GM18508 (cell line): ENCODE measurements at regions not wholly inside any gene's neighbourhood (a gene's known extent, or its start where the extent isn't known, plus 50 kb on each side); places are given as distances from the start of the nearest gene placed in this dataset.

Experiments used
- ATAC-seq: cut with Tn5 transposase; IDR thresholded peaks from one replicate; pipeline ENCODE4 v1.9.1; 2021; ENCODE audit warnings: moderate number of reproducible peaks; ENCODE audit not compliant: insufficient read depth, unreplicated experiment

DNA sequence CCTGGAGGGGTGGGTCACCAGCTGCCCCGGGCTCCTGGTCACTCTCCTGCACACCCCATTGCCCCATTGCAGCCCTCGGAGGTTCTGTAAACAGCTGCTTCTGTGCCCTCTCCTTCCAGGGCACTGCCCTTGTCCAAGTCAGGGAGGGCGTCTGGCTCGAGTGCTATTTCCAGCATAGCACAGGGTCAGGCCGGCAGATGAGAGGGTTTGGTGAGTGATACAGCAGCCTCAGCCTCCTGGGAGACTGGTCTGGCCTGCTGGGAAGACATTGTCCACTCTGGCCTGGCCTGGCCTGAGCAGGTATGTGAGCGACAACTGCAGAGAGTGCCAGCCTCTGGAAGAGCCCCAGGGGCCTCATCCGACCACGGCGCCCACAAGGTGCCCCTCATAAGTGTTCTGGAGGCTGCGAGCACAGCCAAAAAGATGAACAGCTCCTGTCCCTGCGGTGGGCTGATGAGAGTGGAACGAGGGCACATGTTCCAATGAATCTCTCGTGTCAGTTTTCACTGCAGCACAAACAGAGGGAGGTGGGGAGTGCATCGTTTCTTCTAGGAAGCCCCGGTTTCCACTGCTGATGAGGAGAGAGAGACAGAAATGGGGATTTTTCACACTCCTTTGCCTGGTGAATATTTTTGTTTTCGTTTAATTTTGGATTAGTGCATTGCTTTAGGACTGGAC is 105.8 kb upstream of the SDK2 start:
- ATAC-seq: no peak

DNA sequence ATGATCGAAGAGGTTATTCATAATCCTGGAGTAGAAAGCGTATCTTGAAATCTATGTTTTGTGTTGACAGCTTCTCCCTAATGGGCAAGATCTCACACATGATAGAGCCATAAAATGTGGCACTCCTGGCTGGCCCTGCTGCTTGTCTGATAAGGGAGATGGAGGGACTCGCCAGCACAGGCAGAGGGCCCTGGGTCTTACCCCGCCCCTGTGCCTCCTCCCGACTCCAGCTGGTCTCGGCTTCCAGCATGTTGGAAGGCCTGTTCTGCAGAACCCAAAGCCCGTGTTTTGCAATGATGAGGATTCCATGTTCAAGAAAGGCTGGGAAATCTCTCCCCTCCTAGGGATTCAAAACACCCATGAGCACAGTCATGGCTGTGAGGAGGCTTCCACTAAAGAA is 106.7 kb upstream of the SDK2 start:
- no peak for ATAC-seq

DNA sequence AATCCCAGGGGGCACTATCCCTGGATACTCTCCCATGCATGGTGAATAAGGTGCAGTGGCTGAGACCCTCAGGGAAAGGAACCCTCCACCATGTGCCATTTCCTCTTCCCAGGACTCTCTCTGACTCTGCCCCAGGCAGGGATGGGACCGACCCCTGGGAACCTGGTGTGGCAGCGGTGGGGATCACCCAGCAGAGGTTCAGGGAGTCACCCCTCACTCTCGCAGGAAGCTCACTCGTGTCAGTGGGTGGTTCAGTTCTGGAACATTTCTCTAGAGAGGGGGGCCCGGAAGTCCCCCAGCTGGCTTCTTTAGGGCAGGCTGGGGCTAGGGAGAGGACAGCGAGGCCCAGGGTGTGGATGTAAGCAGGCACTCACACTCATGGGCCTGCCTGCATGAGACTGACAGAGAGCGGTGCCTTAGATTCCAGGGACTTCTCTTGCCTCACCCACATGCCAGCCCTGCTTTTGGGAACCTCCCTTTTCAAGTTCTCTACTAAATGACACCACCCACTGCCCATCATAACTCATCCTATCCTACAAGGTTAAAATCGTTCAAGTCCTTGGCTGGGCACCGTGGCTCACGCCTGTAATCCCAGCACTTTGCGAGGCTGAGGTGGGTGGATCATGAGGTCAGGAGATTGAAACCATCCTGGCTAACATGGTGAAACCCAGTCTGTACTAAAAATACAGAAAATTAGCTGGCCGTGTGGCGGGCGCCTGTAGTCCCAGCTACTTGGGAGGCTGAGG is 109.7 kb upstream of the SDK2 start:
- no peak for ATAC-seq

DNA sequence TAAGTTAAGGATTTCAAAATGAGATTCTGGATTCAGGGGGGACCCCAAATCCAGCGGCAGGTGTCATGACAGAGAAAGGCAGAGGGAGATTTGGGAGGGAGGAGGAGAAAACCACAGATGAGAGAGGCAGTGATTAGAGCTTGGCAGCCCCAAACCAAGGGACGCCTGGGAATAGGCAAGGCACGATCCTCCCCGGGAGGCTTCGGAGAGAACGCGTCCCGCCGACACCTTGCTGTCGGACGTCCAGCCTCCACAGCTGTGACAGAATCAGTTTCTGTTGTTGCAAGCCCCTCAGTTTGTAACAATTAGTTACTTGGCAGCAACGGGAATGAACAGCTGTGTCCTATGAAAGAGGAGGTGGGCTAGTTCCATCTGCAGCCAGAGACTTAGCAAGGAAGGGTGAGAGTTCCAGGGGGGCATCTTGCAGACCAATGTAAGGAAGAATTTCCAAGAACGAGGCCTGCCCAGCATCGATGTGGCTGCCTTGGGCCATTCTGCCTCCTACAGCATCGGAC is 110.7 kb upstream of the SDK2 start:
- ATAC-seq: no peak

DNA sequence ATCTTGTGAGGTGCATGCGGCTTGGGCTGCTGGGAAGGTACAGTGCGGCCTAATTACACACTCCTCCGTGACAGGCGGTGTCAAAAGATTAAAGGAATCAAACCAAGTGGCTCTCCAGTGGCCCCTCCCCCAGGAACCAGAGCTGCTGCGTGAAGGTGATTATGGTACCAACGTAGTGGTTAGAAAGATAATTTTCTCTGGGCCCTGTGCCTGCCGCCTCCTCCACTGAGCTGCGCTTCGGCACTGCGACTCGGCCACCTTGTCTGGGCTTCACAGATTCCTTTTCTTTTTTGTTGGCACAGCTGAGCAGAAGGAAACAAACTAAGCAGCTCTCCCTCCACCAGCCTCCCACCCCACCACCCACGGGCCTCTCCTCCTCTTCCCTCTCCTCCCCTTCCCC is 113.2 kb upstream of the SDK2 start:
- no peak for ATAC-seq

DNA sequence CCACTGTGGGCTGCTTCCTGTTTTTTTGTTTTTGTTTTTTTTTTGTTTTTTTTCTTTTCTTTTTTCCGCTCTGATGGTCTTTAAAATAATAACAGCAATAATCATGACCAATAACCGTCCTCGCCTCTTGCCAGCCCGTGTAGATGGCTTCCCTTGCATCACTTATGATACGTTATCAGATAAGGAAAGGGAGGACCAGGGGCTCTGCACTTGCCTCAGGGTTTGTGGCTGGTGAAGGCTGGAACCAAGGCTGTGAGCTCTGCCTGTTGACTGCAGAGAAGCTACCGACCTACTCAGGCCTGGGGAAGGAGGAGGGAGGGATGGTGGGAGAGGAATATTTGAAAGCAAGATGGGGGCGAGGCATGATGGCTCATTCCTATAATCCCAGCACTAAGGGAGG is 114.0 kb upstream of the SDK2 start:
- ATAC-seq: no peak

DNA sequence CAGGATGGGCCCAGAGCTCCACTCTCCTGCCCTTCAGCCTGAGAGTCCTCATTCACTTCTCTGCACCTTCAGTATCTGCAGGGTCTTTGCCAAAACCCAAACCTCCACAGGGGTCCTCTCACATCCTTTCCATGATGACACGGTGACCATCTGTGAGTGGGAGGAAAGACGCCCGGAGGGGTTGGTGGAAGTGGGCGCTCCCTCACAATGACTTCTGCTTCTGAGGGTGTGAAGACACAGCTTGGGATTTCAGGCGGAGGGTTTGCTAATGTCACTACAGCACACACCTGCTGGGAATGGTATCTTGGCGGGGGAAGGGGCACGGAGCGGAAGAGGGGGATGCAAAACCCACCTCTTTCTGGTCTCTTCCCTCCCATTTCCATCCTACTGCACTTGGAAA is 115.1 kb upstream of the SDK2 start:
- no peak for ATAC-seq

DNA sequence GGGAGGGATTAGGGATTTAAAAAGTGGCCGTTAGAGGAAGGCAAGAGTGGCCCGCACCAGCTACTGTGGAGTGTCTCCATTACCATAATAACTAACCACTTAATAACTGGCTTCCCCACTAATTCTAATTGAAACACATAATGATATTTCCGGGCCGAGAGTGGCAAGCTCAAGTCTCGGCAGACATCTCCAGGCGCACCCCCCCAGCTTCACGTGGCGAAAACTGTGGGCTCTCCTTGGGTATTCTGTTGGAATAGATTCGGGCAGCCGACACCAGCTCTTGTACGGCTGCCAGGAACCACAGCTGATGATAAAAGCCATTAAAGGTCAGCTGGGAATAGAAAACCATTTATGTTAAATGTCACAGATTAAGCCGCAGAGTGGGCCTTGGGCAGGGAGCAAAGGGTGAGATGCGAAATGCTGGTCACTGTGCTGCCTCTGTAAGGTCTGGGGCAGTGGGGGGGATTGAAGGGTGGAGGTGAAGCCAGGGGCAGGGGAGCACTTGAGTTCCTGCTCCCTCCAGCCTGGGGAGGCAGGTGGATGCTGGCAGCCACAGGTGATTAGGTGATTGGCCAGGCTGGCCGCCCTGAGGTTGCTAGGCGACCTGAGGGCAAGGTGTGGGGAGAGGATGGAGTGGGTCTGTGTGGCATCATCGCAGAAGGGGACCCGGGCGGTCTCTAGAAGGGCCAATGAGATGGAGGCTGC is 115.6 kb upstream of the SDK2 start:
- ATAC-seq: no peak

DNA sequence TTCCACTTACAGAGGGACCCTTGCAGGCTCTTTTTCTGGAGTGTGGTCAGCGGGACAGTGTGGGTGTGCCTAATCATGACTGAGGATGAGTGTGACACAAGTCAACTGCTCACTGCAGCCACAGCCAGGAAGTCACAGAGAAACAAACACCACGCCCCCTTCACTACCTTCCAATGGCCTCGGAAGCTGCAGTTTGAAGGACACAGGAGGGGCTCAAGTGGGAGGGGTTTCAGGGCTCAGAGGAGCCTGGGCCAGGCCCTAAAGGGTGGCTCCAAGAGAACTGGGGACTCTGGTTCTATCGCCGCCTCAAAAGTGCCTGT is 116.2 kb upstream of the SDK2 start:
- ATAC-seq: no peak

DNA sequence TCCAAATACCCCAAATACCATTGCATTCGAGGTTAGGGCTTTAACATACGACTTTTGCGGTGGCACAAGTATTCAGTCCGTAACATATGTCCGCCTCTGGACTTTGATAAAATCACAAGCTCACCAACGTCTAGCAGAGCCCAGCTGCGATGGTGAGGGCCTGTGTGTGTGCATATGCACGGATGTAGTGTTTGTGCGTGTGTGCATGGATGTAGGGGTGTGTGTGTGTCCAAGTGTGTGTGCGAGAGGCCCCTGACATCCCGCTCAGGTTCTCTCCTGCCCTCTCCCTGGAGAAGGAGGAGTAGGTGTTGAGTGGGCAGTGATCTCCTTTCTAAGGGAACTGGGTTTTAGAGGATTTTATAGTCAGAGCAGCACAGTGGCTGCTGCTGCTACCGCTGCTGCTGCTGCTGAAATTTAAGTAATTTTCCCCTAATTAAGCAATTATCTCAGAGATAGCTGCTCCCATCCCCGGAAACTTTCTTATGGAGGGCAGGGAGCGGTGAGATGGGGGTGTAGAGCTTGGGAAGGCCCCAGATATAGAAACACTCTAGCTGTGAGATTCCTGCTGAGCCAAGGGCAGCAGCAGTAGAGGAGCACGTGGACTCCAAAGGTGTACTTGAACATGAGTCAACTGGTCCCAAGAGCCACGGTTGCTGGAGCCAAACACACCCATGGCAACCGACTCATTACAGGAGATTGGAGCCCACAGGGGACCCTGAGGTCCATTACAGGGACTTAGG is 121.7 kb upstream of the SDK2 start:
- ATAC-seq: no peak

DNA sequence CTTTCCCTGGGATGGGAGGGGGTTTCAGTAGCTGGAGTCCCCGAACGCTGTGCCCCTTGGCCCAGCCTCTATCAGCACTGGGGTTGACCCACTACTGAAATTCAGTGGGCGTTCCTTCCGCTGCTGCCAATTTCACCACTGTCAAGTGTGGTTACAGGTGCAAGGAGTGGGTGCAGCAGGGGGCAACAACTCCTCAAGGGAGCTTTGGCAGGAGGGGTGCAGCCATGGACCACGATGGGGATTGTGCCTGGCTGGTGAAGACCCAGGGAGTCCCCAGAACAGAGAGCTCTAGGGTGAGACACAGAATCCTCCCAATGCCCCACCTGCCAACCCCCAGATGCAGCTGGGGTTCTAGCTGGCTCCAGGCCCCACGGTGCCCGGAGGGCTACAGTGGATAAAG is 123.5 kb upstream of the SDK2 start:
- no peak for ATAC-seq

DNA sequence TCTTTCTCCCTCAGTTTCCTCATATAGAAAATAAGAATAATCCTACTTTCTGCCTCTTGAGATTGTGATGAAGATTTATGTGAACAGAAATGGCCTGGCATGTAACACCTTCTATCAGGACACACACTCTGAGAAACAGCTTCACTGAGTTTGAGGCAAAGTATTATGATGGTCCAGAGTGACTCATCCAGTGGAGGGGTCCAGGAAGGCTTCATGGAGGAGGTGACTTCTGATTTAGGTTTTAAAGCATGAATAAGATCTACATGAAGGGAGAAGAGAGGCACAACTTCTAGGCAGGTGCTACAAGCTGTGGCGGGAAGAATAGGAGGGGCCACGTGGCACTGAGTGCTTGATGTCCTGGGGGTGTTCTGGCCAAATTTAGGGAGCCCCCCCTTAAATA is 124.4 kb upstream of the SDK2 start:
- no peak for ATAC-seq

DNA sequence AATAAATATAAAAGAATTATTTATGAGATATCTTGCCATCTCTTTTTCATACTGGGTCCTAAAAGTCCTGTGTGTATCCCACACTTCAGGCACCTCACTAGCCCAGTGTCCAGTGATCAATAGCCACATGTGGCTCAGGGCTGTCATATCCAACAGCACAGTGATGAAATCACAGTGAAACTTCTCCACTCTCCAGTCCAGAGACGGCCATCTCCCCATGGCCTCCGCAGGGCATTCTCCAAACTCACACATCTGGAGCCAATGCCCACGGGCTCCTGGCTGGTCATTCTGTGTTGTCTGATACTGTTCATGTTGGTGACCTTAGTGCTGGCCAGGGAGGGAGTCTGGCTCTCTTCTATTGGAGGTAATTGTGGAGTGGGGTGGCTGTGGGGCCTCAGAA is 125.2 kb upstream of the SDK2 start:
- ATAC-seq: no peak

DNA sequence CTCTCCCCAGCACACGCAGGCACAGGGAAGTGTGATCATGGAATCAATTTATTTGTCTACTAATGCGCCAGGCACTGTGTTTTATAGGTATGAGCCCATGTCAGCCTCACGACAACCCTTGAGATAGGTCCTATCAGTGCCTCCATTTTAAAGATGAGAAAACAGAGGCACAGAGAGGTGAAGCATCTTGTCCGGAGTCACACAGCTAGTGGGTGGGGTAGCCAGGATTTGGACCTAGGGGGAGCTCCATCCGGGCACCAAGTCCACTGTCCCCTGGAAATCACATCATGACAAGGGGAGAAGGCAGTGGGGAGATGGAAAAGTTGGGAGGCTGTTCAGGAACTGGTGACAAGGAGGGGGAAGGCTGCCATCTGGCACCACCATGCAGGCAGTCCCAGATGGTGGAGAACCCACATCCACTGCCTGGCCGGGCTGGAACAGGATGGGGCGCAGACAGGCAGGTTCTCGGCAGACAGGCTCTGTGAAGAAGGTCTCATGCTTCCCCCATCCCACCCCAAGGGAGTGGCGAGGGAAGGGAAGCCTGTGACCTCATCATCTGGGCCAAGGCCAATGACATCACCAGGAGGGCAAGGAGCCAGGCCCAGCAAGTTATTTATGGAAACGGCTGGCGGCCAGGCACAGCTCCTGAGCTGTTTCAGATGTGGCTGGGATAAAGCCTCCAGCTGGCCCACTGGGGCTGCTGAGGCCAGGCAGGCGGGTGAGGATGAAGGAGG is 126.0 kb upstream of the SDK2 start:
- no peak for ATAC-seq

DNA sequence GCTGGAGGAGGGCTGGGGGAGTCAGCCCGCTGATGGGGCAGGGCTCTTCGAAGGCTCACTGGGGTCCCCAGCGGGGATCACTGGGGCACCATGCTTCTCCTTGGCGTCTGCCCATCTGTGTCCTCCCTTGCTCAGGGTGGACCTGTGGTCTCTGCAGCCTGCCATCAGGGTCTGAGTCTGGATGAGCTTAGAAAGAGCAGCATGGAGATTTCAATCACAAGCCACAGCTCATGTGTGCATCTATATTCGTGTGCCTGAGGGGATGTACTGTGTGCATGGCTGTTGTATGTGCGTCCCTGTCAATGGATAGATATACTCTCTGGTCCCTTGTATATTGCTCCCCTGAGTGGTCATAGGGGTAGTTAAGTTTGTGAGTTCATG is 126.6 kb upstream of the SDK2 start:
- ATAC-seq: no peak

DNA sequence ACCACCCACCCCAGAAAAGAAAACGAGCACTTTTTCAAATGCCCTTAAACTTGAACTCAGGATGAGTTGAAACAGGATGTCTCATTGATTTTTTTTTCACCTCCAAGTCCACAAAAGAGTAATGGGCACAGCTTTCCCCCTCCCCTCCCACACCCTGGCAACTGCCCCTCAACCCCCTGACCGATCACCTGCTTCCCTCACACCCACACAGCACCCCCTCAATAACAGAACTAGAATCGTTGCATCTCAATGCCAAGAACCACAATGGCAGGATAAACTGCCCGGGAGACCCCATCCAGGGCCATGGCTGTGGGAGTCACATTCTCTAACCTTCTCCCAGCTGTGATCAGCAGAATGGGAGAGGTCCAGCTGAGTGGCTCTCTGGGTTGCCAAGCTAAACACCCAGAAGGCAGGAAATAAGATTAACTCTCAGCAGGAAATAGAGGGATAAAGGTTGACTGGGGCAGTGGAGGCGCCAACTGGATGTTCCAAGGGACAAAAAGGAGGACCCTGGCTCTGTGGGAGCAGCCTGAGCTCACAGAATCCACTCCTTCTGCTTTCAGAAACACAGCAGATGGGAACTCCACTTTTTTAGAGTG is 128.0 kb upstream of the SDK2 start:
- ATAC-seq: no peak

DNA sequence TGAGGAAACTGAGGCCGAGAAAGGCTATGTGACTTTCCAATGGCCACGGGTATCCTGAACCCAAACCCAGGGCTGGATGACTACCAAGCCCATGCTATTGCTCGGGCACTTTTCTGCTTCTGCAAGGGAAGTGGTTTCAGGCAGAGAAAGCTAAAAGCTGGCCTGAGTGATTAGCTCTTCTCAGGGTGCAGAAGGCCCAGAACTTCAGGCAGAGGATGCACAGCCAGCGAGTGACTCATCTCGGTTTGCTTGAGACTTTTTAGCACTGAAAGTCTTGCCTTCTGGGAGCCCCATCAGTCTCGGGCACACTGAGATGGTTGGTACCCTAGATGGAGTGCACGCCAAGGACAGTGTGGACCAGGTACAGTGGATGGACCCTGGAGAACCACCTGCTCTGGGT is 129.5 kb upstream of the SDK2 start:
- ATAC-seq: no peak

DNA sequence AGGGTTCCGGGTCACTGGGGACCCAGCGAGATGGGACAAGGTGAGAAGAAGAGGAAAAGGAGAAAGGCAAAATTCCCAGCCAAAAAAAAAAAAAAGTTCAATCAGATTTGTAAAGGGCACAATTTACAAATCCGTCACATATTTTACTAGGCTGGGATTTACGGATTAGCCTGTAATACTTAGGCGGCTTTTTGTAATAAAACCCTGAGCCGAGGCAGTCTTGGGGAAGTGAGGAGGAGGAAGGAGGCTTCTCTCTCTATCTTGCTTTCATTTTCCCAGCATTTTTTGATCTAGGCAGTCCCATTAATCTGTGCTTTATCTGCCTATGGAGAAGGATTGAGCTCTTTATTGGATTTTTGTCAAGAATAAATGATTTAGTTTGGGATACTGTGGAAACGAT is 130.6 kb upstream of the SDK2 start:
- no peak for ATAC-seq

DNA sequence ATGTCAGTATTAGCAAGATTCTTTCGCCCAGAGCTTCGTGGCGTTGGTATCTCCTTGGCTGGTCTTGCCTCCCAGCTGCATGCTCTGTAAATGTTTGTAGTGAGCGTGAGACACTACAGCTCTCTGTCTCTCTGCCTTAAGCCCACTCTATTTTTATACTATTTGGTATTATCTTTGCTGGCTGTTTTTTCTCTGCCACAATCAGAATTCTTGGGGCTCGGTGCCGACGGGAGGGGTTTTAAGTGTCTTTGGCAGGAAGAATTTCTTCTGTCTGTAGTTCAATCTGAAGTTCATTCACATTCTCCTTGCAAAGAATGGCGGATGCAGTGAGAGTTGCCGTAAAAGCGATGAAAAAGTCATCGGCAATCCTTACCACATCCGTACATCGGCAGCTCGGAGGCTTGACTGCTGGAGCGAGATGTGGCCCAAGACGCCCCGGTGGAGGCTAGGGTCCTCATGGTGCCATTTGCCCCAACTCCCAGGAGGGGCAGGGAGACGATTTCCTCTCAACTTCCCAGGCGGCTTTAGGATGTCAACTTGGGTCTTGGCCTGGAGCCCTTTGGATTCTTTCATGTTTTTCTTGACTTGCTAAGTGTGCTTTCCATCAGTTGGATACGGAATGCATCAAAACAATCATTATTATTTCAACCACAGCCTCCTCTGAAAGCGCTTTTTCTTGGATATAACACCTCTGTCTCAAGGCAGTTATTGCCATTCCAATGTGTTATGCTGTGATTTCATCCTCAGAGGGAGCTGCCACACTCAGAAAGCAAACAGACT is 132.3 kb upstream of the SDK2 start:
- ATAC-seq: no peak
